Thyroid gland (tissue), 4 donors: ENCODE measurements at regions not wholly inside any gene's neighbourhood (a gene's known extent, or its start where the extent isn't known, plus 50 kb on each side); places are given as distances from the start of the nearest gene placed in this dataset.

Source experiments
- POLR2A ChIP-seq, 2 donors: fragments of 450-650 bp; IDR thresholded peaks; one replicate each; pipeline ENCODE4 v1.6.1; 2017; ENCODE audit warnings: antibody characterized with exemption in 2 of 2, mild to moderate bottlenecking in 2 of 2, moderate library complexity in 1 of 2
- TF ChIP-seq, protein P1 (sequence below), 6 experiments: fragments of 200-600 bp in 3 of 6; fragments of 450-650 bp in 3 of 6; sonication (generic) in 3 of 6; IDR thresholded peaks; one replicate each; pipeline ENCODE4 v1.5.1; 2016 to 2019; ENCODE audit warnings: antibody characterized with exemption in 6 of 6, mild to moderate bottlenecking in 2 of 6, inconsistent platforms in 1 of 6, moderate library complexity in 1 of 6

DNA sequence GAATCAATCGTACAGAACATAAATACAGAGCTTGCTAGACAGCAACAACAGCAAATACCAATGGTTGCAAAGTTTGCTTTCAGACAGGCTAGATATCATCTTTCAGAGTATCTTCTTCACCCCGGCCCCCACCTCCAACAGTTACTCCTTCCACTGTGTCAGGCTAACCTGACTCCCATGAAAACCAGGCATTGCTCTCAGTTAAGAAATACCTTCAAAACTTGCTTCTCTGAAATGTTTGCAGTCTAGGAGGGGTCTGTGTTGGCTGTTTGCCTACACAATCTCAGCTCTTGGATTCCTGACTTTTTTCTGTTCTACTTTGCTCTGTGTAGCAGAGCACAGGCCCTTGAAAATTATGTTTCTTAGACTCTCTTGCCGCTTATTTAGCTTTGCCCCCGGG lies 599.5 kb upstream of the SYT4 start:
- TF ChIP-seq, protein P1, sequence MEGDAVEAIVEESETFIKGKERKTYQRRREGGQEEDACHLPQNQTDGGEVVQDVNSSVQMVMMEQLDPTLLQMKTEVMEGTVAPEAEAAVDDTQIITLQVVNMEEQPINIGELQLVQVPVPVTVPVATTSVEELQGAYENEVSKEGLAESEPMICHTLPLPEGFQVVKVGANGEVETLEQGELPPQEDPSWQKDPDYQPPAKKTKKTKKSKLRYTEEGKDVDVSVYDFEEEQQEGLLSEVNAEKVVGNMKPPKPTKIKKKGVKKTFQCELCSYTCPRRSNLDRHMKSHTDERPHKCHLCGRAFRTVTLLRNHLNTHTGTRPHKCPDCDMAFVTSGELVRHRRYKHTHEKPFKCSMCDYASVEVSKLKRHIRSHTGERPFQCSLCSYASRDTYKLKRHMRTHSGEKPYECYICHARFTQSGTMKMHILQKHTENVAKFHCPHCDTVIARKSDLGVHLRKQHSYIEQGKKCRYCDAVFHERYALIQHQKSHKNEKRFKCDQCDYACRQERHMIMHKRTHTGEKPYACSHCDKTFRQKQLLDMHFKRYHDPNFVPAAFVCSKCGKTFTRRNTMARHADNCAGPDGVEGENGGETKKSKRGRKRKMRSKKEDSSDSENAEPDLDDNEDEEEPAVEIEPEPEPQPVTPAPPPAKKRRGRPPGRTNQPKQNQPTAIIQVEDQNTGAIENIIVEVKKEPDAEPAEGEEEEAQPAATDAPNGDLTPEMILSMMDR (IDR thresholded peaks at IDR 0.05), result no peak
- no peak for TF ChIP-seq POLR2A (IDR thresholded peaks at IDR 0.05)
